SU-DHL-6 (cell line): ENCODE measurements at regions not wholly inside any gene's neighbourhood (a gene's known extent, or its start where the extent isn't known, plus 50 kb on each side); places are given as distances from the start of the nearest gene placed in this dataset.

ENCODE experiments used
- H2AFZ ChIP-seq: fragments of 200-600 bp; sonication (generic); 2 replicates; pipeline ENCODE4 v1.6.1; 2014; ENCODE audit warnings: low read depth, mild to moderate bottlenecking, moderate library complexity, mixed read lengths, antibody characterized with exemption, low read length; ENCODE audit not compliant: severe bottlenecking
- H3F3A ChIP-seq: fragments of 200-600 bp; shearing (Covaris generic); 2 replicates; pipeline ENCODE4 v1.6.0; 2016; ENCODE audit warnings: antibody characterized with exemption, mild to moderate bottlenecking; ENCODE audit not compliant: insufficient read depth
- H3K27ac ChIP-seq: fragments of 200-600 bp; sonication (generic); 2 replicates; pipeline ENCODE4 v1.5.1; 2016; ENCODE audit warnings: low read depth, mild to moderate bottlenecking, low read length, moderate library complexity, mixed read lengths
- H3K27me3 ChIP-seq: fragments of 200-600 bp; sonication (generic), shearing (Covaris generic); 2 replicates; pipeline ENCODE4 v1.6.0; 2014; ENCODE audit warnings: mild to moderate bottlenecking, low read length
- H3K36me3 ChIP-seq: fragments of 200-600 bp; sonication (generic); 2 replicates; pipeline ENCODE4 v1.6.1; 2014; ENCODE audit warnings: mild to moderate bottlenecking, low read length, mixed read lengths
- H3K4me2 ChIP-seq: fragments of 300-600, 200-600 bp; shearing (Covaris generic), sonication (generic); 2 replicates; pipeline ENCODE4 v1.6.0; 2014; ENCODE audit warnings: low read length, low read depth, mild to moderate bottlenecking; ENCODE audit not compliant: poor library complexity, severe bottlenecking
- H3K4me3 ChIP-seq: fragments of 200-600 bp; sonication (generic); 2 replicates; pipeline ENCODE4 v1.5.1; 2014; ENCODE audit warnings: antibody characterized with exemption, low read length, mild to moderate bottlenecking, mixed read lengths; ENCODE audit not compliant: insufficient read depth, poor library complexity, severe bottlenecking
- H3K79me2 ChIP-seq: fragments of 200-600 bp; sonication (generic); 2 replicates; pipeline ENCODE4 v1.6.1; 2014; ENCODE audit warnings: mild to moderate bottlenecking, low read length, moderate library complexity; ENCODE audit not compliant: insufficient read depth
- H3K9ac ChIP-seq: fragments of 200-600 bp; sonication (generic); 2 replicates; pipeline ENCODE4 v1.7.0; 2014; ENCODE audit warnings: mild to moderate bottlenecking, low read length
- H3K9me2 ChIP-seq: fragments of 200-600 bp; sonication (generic); replicated peaks from 2 replicates; pipeline ENCODE4 v1.6.1; 2014; ENCODE audit warnings: low read length; ENCODE audit not compliant: insufficient read depth
- H3K9me3 ChIP-seq: fragments of 200-600 bp; sonication (generic); 2 replicates; pipeline ENCODE4 v1.6.1; 2014; ENCODE audit warnings: low read length, mixed read lengths; ENCODE audit not compliant: insufficient read depth
- H4K20me1 ChIP-seq: fragments of 200-600 bp; sonication (generic); 2 replicates; pipeline ENCODE4 v1.6.1; 2014; ENCODE audit warnings: low read depth, mild to moderate bottlenecking, antibody characterized with exemption, low read length, moderate library complexity, mixed read lengths
- EZH2phosphoT487 ChIP-seq: fragments of 200-600 bp; sonication (generic), shearing (Covaris generic); conservative IDR thresholded peaks from 2 replicates; pipeline ENCODE4 v1.6.1; 2018; ENCODE audit warnings: mild to moderate bottlenecking, antibody characterized with exemption, low read length, moderate library complexity, mixed read lengths
- TF ChIP-seq, protein P1 (sequence below): fragments of 200-600 bp; sonication (generic); IDR thresholded peaks from one replicate; pipeline ENCODE4 v1.5.1; 2017; ENCODE audit warnings: antibody characterized with exemption, mild to moderate bottlenecking, low read length, moderate library complexity; ENCODE audit not compliant: insufficient read depth, poor library complexity, severe bottlenecking

DNA sequence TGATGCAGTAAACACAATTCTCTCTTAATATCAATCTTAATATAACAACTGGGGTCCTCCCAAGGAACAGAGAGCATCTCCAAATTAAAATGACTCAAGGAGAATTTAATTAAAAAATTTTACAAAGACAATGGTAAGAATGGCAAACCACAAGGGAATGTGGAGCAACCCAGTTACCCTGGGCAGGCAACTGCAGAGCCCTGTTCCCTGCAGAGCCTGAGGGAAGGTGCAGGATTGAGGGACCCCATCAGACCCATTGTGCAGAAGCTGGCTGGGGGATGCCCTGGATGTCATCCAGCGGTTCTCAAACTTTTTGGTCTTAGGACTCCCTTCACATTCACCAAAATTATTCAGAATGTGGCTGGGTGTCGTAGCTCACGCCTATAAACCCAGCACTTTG is 262.8 kb downstream of the FBXO15 start:
- H3F3A ChIP-seq, result no peaks in the 10 kb centered on the region
- no peaks in the 10 kb centered on the region for H3K9me3 ChIP-seq
- H3K4me3 ChIP-seq, result no peak overlapping the region
- no peaks in the 10 kb centered on the region for H3K27me3 ChIP-seq
- no peaks in the 10 kb centered on the region for H3K9me2 ChIP-seq
- H3K4me2 ChIP-seq, result no peak overlapping the region
- TF ChIP-seq EZH2phosphoT487, result no peak
- TF ChIP-seq, protein P1, sequence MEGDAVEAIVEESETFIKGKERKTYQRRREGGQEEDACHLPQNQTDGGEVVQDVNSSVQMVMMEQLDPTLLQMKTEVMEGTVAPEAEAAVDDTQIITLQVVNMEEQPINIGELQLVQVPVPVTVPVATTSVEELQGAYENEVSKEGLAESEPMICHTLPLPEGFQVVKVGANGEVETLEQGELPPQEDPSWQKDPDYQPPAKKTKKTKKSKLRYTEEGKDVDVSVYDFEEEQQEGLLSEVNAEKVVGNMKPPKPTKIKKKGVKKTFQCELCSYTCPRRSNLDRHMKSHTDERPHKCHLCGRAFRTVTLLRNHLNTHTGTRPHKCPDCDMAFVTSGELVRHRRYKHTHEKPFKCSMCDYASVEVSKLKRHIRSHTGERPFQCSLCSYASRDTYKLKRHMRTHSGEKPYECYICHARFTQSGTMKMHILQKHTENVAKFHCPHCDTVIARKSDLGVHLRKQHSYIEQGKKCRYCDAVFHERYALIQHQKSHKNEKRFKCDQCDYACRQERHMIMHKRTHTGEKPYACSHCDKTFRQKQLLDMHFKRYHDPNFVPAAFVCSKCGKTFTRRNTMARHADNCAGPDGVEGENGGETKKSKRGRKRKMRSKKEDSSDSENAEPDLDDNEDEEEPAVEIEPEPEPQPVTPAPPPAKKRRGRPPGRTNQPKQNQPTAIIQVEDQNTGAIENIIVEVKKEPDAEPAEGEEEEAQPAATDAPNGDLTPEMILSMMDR, result no peak
- no peaks in the 10 kb centered on the region for H3K79me2 ChIP-seq
- H3K36me3 ChIP-seq, result no peaks in the 10 kb centered on the region
- H4K20me1 ChIP-seq, result no peaks in the 10 kb centered on the region
- no peak overlapping the region for H2AFZ ChIP-seq
- H3K27ac ChIP-seq, result no peak overlapping the region
- no peak overlapping the region for H3K9ac ChIP-seq

DNA sequence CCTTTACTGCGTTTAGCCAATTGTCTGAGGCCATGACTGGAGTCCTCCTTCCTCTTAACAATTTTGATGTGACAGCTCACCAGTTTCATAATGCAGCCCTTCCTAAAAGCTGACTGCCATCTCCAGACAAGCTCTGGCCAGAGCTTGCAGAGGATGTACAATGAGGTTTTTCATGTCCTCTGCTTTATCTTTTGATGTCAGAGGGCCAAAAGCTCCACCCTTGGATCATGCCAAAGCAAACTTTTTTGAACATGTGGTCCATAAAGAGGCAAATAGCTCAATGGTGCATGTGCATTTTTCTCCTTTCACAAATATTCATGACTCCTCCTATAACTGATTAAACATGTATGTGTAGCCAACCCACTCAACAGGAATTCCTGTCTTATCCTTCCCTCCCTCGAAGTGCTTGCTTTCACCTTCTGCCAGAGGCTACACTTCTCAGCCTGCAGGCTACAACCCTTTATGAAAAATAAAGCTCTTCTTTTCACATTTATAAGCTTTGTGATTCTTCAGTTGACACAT is 266.2 kb downstream of the FBXO15 start:
- H3K4me2 ChIP-seq, result no peak overlapping the region
- H3K27me3 ChIP-seq, result no peaks in the 10 kb centered on the region
- H2AFZ ChIP-seq, result no peak overlapping the region
- no peaks in the 10 kb centered on the region for H3K36me3 ChIP-seq
- H4K20me1 ChIP-seq, result no peaks in the 10 kb centered on the region
- H3K4me3 ChIP-seq, result no peak overlapping the region
- no peaks in the 10 kb centered on the region for H3F3A ChIP-seq
- no peak overlapping the region for H3K9ac ChIP-seq
- H3K9me3 ChIP-seq, result 0 out of 2 replicates have a peak, but pooled peaks cover 3% of the 10 kb centered on the region
- no peaks in the 10 kb centered on the region for H3K79me2 ChIP-seq
- no peak for TF ChIP-seq EZH2phosphoT487
- TF ChIP-seq, protein P1, result no peak
- no peaks in the 10 kb centered on the region for H3K9me2 ChIP-seq
- no peak overlapping the region for H3K27ac ChIP-seq

DNA sequence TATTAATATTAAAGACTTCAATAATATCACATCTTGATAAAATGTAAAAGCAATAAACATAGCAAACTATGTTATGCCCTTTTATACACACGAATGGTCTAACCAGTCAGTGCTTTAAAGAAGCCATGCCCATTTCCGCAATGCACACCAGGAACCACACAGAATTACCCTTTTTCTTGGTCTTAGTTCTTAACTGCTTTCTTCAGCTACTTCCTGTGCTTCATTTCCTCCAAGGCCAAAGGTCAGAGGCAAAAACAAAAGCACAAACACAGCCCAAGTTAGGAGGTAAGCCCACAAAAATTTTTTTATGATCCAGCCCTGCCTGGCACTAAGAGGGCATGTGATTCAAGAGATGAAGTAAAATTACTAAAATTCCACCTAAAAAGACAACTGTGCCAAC is 267.2 kb downstream of the FBXO15 start:
- H3K79me2 ChIP-seq, result no peaks in the 10 kb centered on the region
- no peak overlapping the region for H3K4me3 ChIP-seq
- no peaks in the 10 kb centered on the region for H3K9me2 ChIP-seq
- no peaks in the 10 kb centered on the region for H4K20me1 ChIP-seq
- H3K4me2 ChIP-seq, result no peak overlapping the region
- no peak overlapping the region for H2AFZ ChIP-seq
- 0 out of 2 replicates have a peak, but pooled peaks cover 3% of the 10 kb centered on the region for H3K9me3 ChIP-seq
- no peaks in the 10 kb centered on the region for H3K27me3 ChIP-seq
- no peak overlapping the region for H3K27ac ChIP-seq
- H3K36me3 ChIP-seq, result no peaks in the 10 kb centered on the region
- no peak overlapping the region for H3K9ac ChIP-seq
- no peaks in the 10 kb centered on the region for H3F3A ChIP-seq
- TF ChIP-seq, protein P1, result no peak
- no peak for TF ChIP-seq EZH2phosphoT487
